GM12873 (cell line): ENCODE measurements at regions not wholly inside any gene's neighbourhood (a gene's known extent, or its start where the extent isn't known, plus 50 kb on each side); places are given as distances from the start of the nearest gene placed in this dataset.

Source experiments
- TF ChIP-seq, protein P1 (sequence below): IDR thresholded peaks from 2 replicates; pipeline ENCODE4 v1.5.1; 2012; ENCODE audit warnings: low read depth, mild to moderate bottlenecking, moderate library complexity, low read length, control low read depth; ENCODE audit not compliant: insufficient read depth; ENCODE audit errors: missing control alignments

DNA sequence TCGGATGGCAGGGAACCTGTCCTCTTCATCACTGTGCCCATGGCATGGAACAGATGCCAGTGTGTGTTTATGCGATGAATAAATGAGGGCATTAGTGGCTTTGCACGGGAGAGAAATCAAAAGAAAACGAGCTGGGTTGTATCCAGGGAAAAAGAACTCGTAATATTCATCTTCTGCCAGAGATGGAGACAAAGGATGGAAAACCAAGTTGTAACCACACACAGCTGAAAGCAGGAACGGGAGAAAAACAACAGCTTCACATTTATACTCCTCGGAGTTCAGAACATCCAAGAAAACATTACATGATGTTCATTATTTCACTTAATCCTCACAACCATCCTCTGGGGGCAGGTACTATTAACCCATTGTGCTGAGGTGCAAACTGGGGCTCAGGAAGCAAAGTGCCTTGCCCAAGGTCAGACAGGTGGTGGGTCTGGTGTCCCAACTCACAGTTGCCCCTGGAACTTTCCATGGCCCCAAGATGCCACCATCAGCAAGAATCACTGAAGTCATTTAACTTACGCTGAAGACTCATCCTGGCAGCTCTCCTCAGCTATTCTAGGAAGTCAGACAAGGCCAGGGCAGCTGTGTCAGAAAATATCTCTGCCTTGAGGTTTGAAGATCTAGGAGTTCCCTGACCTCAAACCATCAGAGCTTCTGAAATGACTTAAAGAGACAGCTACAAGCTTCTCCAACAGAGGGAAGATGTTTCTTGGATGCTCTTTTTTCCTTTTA lies 250.4 kb downstream of the NSG2 start:
- TF ChIP-seq, protein P1, sequence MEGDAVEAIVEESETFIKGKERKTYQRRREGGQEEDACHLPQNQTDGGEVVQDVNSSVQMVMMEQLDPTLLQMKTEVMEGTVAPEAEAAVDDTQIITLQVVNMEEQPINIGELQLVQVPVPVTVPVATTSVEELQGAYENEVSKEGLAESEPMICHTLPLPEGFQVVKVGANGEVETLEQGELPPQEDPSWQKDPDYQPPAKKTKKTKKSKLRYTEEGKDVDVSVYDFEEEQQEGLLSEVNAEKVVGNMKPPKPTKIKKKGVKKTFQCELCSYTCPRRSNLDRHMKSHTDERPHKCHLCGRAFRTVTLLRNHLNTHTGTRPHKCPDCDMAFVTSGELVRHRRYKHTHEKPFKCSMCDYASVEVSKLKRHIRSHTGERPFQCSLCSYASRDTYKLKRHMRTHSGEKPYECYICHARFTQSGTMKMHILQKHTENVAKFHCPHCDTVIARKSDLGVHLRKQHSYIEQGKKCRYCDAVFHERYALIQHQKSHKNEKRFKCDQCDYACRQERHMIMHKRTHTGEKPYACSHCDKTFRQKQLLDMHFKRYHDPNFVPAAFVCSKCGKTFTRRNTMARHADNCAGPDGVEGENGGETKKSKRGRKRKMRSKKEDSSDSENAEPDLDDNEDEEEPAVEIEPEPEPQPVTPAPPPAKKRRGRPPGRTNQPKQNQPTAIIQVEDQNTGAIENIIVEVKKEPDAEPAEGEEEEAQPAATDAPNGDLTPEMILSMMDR, result no peak

DNA sequence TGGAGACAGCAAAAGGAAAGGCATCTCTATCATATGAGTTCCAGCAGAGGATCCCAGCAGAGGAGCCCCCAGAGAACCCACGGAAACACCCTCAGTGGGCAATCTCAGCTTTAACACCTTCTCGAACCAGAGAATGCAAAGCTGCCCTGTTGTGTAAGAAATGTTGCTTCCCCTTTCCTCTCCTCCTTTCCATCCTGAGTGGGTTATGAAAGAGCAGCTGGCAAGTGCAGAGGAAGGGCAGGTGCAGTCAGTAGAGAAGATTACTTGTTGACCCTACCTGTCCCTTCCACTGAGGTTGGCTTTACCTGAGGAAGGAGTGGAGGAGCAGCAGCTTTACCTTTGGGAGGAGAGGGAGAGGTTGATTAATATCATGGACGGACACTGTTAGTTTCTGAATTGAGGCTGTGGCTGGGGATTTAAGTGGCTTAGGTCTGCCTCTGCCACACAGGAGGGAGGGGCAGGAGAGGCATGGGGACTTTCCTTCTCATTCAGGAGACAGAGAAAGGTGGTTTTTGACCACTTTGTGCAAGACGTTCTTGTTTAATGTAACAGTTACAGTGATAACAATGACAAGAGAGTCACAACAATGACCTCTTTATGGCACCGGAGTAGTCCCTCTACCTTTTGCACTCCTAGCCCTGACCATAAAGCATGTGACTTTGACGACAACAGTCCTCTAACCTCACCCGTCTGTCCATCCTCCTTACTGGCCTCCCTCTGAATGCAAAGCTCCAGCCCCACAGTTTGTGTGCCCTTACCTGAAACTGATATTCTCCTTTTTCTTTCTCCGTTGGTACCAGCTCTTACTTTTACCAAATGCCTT lies 254.8 kb downstream of the NSG2 start:
- TF ChIP-seq, protein P1, result no peak

DNA sequence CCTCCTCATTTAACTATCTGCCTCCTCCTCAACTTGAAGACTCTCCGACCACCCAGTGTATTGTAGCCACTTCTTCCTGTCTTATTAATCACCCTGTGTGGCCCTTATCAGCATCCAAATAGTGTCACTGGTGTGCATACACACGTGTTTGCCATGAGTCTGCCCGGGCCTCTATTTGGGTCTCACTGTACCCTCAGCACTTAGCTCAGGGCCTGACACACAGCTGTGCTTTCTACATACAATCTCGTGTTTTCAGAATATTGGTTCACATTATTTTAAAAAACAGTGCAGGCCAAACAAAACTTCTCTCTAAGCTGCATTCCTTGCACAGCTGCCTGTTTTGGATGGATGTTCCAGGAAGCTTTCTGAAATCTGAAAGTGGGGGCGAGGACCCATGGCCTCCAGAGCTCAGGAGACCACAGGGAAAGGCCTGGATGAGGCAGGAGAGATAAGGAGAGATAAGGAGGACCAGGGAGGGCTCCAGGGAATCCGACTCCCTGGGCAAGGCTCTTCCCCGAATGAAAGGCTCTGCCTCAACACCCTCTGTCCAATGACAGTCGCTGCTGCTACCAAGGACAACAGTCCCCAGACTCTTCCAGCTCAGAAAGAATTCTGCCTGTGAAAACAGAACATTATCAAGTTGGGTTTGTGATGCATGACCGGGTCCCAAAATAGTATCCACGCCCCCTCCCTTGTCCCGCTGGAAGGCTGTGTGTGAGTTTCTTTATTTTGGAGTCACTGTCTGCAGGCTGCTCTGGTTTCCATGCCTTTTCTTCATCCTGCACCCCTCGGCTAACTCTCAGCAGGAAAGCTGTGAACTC lies 255.6 kb downstream of the NSG2 start:
- TF ChIP-seq, protein P1, result no peak

DNA sequence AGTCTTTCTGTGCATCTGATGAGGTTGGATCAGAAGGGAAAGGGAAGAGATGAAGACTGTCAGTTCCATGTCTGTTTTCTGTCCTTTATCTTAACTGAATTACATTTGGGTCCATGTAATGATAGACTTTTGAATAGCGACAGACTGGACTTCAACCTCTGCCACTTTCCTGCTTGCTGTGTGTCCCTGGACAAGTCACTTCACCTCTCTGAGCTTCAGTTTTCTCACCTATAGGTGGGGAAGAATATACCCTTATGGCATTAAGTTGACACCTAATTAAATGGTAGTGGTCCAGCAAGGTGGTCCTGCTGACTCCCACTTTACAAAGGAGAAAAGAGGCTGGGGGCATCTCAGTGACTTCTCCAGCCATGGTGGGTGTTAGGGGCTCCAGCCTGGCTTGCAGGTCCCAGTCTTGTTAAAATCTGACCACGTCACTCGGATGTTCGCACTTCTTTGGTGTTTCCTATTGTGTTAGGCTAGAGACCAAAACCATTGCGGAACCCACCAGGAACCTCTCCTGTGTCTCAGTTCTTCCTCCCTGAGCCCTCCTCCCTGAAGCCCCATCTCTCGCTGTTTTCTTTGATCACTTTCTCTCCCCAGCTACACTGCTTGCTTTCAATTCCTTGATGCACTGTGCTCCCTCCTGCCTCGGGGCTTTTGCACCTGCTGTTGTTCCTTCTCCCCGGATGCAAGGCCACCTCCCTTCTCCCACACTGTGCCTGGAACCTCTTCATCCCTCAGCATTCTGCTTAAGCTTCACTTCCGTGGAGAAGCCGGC lies 256.5 kb downstream of the NSG2 start:
- TF ChIP-seq, protein P1, result no peak

DNA sequence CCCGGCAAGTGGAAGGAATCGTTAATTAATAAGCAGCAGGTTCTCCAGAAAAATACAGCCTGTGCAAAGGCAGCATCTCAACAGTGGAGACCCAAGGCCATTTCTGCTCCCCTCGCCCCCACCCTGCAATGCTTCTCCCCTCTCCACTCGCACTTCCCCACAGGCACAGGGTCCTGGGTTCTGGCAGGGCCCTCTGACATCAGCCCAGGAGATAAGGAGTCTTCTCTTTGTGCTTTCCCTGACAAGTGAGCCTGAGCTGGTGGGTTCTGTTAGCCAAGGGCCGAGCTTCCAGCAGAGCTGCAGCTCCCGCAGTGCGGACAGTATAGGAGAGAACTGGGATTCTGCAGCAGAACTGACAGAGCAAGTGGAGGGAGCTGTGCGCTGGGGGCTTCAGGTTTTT lies 257.5 kb downstream of the NSG2 start:
- TF ChIP-seq, protein P1, result no peak

DNA sequence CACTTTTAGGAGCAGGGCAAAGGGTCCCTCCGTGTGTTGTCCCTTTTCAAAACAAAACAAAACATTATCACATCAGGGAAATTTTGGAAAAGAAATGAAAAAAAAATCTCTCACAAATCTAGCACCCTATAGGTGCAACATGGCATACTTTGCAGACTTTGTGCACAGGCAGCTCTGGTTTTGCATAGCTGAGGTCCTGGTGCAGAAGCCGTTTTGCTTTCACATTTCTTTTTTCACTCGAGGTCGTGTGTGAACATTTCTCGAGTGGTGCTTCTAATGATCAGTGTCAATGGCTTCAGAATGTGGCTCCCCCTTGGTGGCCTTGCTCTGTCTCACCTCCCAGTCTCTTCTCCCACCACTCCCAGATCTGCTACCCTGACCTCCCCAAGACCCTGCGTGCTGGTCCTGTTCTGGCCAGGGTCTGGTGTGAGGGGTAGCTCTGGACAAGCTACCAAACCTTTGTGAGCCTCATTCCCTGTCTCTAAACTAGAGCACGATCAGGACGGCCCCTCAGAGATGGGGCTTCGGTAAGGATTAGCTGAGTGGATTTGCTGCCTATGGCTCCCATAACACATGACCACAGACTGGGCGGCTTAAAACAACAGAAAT lies 258.0 kb downstream of the NSG2 start:
- TF ChIP-seq, protein P1, result no peak
